ENCODE measurements at regions not wholly inside any gene's neighbourhood (a gene's known extent, or its start where the extent isn't known, plus 50 kb on each side); places are given as distances from the start of the nearest gene placed in this dataset.
"Not testable (repeated sequence)": the region's sequence is repeated elsewhere in the genome, so short reads cannot be mapped to it uniquely, and the experiment has no call there.

DNA sequence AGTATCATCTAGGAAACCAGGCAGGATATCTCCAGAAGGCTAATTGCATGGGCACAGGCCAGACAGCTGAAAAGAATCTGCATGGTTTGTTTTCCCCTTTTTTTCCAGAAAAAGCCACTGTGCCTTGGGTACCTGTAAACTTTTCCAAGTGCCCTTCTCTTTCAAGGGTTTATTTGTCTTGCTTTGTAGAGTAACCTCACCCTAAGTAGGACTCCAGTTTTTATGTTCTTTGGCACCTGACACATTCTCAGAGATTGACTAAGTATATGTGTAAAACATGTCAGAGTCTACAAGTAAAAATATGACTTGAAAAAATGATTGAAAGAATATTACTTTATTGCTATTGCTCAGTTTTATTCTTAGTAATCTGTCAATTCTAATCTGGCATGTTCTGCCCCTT, 70.7 kb upstream of the TEX13C start:
- TF ChIP-seq, protein P1, sequence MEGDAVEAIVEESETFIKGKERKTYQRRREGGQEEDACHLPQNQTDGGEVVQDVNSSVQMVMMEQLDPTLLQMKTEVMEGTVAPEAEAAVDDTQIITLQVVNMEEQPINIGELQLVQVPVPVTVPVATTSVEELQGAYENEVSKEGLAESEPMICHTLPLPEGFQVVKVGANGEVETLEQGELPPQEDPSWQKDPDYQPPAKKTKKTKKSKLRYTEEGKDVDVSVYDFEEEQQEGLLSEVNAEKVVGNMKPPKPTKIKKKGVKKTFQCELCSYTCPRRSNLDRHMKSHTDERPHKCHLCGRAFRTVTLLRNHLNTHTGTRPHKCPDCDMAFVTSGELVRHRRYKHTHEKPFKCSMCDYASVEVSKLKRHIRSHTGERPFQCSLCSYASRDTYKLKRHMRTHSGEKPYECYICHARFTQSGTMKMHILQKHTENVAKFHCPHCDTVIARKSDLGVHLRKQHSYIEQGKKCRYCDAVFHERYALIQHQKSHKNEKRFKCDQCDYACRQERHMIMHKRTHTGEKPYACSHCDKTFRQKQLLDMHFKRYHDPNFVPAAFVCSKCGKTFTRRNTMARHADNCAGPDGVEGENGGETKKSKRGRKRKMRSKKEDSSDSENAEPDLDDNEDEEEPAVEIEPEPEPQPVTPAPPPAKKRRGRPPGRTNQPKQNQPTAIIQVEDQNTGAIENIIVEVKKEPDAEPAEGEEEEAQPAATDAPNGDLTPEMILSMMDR (IDR thresholded peaks at IDR 0.05), result no peak
- TF ChIP-seq POLR2AphosphoS5 (IDR thresholded peaks at IDR 0.05; ENCODE audit: insufficient read depth in 1 of 2, low read depth in 1 of 2) (no peak), POLR2A (IDR thresholded peaks at IDR 0.05) (no peak)
- Histone ChIP-seq H3K36me3 (no peaks in the 10 kb centered on the region), H3K27ac (no peak overlapping the region), H3K9me3 (no peaks in the 10 kb centered on the region), H3K4me3 (no peak overlapping the region), H3K4me1 (no peaks in the 10 kb centered on the region), H3K27me3 (no peaks in the 10 kb centered on the region)
- intact Hi-C loops (cut with DNase I), result no loop called here
- no peak for DNase-seq (ENCODE audit: extremely low spot score in 2 of 2)

DNA sequence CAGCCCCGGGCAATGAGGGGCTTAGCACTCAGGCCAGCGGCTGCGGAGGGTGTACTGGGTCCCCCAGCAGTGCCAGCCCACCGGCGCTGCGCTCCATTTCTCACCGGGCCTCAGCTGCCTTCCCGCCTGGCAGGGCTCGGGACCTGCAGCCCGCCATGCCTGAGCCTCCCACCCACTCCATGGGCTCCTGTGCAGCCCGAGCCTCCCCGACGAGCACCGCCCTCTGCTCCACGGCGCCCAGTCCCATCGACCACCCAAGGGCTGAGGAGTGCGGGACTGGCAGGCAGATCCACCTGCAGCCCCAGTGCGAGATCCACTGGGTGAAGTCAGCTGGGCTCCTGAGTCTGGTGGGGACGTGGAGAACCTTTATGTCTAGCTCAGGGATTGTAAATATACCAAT, 63.9 kb upstream of the TEX13C start:
- H3K27ac ChIP-seq; H3K4me1 ChIP-seq; H3K27me3 ChIP-seq; intact Hi-C loops (cut with DNase I); H3K4me3 ChIP-seq; H3K36me3 ChIP-seq; H3K9me3 ChIP-seq; DNase-seq (ENCODE audit: extremely low spot score in 2 of 2): not testable (repeated sequence)

DNA sequence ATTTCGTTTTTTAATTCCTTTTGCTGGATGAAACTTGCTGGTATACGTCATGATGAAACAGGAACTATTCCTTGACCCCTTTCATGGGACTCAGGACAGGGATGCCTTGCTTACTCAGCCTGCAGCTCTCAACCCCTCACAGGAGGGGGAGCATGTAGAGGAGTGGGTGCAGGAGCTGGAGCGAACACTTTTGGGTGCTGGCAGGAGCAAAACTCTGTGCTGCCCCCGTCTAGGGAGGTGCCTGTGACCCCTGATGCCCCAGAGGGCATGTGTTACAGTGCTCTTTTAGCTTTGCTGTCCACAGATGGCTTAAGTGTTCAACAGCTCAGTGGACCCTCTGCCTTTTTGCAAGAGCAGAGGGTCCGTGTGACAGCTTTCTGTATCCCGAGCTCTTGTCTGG, 56.8 kb upstream of the TEX13C start:
- Histone ChIP-seq H3K27me3 (no peaks in the 10 kb centered on the region), H3K9me3 (peaks cover 4% of the 10 kb centered on the region), H3K27ac (no peak overlapping the region), H3K4me3 (no peak overlapping the region), H3K4me1 (no peaks in the 10 kb centered on the region), H3K36me3 (no peaks in the 10 kb centered on the region)
- TF ChIP-seq POLR2AphosphoS5 (IDR thresholded peaks at IDR 0.05; ENCODE audit: insufficient read depth in 1 of 2, low read depth in 1 of 2), result no peak
- TF ChIP-seq, protein P1 (IDR thresholded peaks at IDR 0.05), result no peak
- no peak for TF ChIP-seq POLR2A (IDR thresholded peaks at IDR 0.05)
- intact Hi-C loops (cut with DNase I), result no loop called here
- DNase-seq (ENCODE audit: extremely low spot score in 2 of 2), result no peak

DNA sequence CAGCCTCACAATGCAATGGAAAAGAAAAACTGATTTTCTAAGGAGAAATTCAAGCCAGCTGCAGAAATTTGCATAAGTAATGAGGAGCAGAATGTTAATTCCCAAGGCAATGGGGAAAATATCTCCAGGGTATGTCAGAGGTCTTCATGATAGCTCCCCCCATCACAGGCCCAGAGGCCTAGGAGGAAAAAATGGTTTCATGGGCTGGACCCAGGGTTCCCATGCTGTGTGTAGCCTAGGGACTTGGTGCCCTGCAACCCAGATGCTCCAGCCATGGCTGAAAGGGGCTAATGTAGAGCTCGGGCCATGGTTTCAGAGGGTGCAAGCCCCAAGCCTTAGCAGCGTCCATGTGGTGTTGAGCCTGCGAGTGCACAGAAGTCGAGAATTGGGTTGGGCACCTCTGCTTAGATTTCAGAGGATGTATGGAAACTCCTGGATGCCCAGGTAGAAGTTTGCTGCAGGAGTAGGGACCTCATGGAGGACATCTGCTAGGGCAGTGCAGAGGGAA, 53.5 kb upstream of the TEX13C start:
- intact Hi-C loops (cut with DNase I), result no loop called here
- no peaks in the 10 kb centered on the region for H3K27me3 ChIP-seq
- no peak for TF ChIP-seq POLR2AphosphoS5 (IDR thresholded peaks at IDR 0.05; ENCODE audit: insufficient read depth in 1 of 2, low read depth in 1 of 2)
- TF ChIP-seq, protein P1 (IDR thresholded peaks at IDR 0.05), result no peak
- TF ChIP-seq POLR2A (IDR thresholded peaks at IDR 0.05), result no peak

More for the DNA sequence above, 53.5 kb upstream of the TEX13C start:
- no peak overlapping the region for H3K4me3 ChIP-seq
- no peaks in the 10 kb centered on the region for H3K36me3 ChIP-seq
- H3K27ac ChIP-seq, result no peak overlapping the region
- H3K9me3 ChIP-seq, result peaks cover 4% of the 10 kb centered on the region
- no peaks in the 10 kb centered on the region for H3K4me1 ChIP-seq
- DNase-seq (ENCODE audit: extremely low spot score in 2 of 2), result no peak
